NCI-H146 treated with DMSO at 0.1 percent for 48 hours (cell line): ENCODE measurements at regions not wholly inside any gene's neighbourhood (a gene's known extent, or its start where the extent isn't known, plus 50 kb on each side); places are given as distances from the start of the nearest gene placed in this dataset.
"Not testable (repeated sequence)": the region's sequence is repeated elsewhere in the genome, so short reads cannot be mapped to it uniquely, and the experiment has no call there.

Experiments used
- DNase-seq: peaks from one replicate; lab custom pipeline; 2025; ENCODE audit not compliant: unreplicated experiment; lab: John Stamatoyannopoulos, UW

- DNase-seq = no peak
Observed at GRCh38 chr17:70687421-70687820, 518.1 kb downstream of the KCNJ2 start.

DNA sequence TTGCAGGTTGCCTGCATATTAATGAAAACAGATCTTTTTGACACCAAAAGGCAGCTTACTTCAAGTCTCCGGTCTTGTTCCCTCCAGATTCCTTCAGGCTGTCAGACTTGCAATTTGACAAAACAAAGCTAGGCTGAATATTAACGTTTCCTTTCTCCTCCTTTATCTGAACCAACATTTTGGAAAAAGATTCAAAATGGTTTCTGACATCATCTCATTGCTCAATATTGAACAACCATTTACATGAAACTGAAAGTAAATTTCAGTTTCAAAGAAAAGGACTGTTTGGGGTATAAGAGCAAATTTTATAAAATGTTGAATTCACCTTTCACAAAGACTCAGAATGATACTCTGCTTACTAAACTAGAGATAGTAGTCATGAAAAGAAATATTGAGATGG lies 521.8 kb downstream of the KCNJ2 start:
- no peak for DNase-seq

DNA sequence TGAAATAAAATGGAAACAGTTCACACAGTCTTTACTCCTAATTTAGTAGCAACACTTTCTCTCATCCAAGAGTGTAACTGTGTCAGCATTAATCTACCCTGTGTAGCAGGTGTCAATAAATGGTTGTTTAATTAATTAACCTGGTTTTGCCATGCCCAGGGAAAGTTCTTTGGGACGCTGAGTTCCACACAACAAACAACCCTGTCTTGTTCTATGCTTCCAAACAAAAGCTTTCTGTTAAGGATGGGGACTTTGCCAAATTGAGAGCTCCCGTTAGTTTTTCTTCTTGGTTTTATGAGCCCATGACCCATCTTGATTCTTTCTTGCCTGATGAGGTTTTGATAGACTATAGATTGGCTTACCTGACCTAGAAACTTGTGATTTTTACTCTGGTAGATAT lies 530.1 kb downstream of the KCNJ2 start:
- DNase-seq = no peak

- no peak for DNase-seq
Observed at GRCh38 chr17:70702683-70703255, 533.4 kb downstream of the KCNJ2 start.

DNA sequence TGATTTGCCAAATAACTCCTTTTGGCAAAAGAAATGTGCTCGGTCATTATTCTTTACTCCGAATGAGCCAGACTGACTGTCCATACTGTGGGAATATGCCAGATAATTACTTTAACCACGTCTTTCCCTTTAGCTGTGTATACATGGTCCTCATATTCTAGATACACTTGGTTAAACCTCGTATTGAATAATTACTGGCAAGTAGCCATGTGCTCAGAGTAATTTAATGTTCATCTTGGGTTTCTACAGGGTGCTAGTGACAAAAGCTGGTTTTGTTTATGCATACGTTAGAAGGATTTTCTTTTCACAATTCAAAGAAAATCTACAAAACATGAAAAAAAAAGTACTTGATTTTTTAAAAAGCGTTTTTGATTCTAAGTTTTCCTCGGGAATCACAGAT lies 540.3 kb downstream of the KCNJ2 start:
- no peak for DNase-seq

DNA sequence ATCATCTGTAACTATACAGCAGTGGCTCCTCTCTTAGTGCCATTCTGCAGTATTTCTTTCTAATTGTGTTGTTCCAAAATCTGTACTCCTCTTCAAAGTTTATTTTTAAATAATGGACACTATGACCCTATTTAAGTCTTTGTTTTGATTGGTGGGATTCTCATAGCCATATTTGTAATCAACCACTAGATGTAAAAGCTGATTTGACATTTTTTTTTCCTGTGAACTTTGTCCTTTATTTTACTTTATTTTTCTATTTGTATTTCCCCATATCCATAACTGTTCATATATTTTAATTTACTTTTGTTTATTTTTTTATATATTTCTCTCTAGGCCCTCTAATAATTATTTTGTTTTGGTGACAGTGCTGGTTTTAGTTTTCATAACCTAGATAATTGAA lies 544.4 kb downstream of the KCNJ2 start:
- DNase-seq = no peak

DNA sequence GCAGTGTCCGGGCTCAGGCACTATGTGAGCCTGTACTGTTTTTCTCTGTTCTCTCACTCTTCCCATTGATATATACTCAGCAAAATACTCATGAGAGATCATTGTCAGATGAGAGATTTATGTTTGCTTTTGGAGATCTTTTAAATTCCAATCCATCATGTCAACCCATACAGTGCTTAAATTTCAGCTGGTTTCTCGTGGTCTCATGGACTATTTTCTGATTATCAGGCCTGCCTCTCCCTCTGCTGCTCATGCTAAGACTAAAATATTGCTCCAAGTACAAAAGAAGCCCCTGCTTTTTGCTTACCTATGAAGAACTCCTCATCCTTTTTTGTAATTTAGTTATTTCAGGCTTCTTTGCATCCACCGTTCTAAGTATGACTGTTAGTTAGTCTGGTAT lies 547.2 kb downstream of the KCNJ2 start:
- no peak for DNase-seq

GRCh38 chr17:70717042-70717441 lies 547.7 kb downstream of the KCNJ2 start:
- DNase-seq = no peak

DNA sequence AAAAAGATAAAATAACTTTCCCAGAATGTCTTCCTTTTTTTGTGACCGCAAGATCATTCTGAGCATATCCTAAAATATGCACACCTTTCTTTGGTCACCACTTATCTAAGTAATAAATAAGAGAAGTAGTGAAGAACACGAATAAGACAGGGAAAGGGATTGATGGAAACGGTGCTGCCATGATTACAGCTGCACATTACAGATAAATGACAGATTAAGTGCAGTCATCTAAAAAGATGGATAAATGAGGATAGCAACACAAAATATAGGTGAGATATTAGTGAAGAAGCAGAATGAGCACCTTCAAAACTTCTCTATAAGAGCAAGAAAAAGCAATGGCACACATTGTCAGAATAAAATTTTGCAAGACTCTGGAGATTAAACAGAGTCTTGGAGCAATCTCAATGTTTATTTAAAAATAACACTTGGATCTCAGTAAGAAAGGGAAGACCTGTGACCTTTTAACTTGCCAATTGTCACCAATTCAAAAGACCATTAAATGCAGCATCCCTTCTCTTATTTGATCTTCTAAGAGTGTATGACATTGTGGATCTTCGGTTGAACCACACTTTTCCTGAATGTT lies 567.1 kb downstream of the KCNJ2 start:
- DNase-seq = no peak

DNA sequence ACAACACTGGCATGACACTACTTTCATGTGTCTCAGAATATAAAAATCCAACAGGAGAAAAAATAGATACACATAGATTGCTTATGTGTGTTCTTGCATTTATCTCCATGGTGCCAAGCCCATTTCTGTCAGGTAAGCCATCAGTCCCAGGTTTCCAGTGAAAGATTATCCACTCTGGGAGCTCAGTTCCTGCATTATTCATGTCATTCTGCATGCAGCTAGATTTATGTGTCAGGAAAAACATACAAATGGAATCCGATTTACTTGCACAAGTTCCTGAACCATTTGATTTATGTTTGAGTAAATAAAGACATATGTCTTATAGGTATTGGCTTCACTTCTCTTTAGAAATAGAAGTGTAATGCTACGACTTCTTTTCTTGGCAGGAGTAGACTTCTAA lies 569.7 kb downstream of the KCNJ2 start:
- no peak for DNase-seq

DNA sequence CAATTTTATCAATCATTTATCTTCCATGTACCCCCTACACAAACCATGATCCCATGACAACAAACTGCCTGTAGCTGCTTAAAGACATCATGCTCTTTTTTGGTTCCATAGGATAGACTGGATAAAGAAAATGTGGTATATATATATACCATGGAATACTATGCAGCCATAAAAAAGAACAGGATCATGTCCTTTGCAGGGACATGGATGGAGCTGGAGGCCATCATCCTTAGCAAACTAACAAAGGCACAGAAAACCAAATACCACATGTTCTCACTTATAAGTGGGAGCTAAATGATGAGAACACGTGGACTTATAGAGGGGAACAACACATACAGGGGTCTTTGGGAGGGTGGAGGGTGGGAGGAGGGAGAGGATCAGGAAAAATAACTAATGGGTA lies 577.2 kb downstream of the KCNJ2 start:
- not testable (repeated sequence) for DNase-seq

DNA sequence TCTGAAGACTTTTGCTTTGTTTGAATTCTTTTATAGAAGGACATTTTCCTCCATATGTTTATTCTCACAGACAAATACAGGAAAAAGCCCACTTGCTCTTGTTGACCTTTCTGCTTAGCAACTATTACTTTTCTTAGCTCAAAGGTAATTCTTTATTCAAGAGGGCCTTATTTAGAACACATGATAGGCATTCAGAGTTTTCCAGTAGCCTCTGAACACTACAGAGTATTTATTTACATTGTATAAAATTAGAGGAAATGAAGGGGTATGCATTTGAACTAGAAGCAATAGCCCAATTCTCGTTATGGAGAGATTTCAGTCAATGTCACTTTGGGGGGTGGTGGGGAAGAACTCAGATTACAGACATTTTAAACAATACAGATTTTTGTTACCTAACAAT lies 581.7 kb downstream of the KCNJ2 start:
- no peak for DNase-seq

DNA sequence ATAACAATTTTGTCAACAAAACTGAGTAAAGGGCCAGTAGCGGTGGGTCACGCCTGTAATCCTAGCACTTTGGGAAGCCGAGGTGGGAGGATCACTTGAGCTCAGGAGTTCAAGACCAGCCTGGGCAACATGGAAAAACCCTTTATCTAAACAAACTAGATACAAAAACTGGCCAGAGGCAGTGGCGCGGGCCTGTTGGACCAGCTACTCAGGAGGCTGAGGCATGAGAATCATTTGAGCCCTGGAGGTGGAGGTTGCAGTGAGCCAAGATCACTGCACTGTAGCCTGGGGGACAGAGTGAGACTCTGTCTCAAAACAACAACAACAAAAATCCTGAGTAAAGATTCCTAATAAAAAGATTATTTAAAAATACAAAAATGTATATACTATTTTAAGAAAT lies 583.1 kb downstream of the KCNJ2 start:
- not testable (repeated sequence) for DNase-seq

DNA sequence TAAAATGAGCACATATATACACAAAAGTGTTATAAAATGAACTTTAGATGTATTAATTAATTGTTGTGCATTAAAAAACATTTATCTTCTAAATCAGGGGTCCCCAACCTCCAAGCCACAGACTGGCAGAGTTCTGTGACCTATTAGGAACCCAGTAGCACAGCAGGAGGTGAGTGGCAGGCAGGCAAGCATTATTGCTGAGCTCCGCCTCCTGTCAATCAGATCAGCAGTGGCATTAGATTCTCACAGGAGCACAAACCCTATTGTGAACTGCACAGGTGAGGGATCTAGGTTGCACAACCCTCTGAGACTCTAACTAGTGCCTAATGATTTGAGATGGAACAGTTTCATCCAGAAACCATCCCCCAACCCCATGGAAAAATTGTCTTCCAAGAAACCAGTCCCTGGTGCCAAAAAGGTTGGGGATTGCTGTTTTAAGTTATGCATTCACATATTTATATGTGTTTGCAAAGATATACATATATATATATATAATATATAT lies 583.7 kb downstream of the KCNJ2 start:
- no peak for DNase-seq

- no peak for DNase-seq
Observed at GRCh38 chr17:70763018-70763417, 593.7 kb downstream of the KCNJ2 start.

- peak; percentile 76 for DNase-seq
Observed at GRCh38 chr17:70767102-70767701, 597.9 kb downstream of the KCNJ2 start.

DNA sequence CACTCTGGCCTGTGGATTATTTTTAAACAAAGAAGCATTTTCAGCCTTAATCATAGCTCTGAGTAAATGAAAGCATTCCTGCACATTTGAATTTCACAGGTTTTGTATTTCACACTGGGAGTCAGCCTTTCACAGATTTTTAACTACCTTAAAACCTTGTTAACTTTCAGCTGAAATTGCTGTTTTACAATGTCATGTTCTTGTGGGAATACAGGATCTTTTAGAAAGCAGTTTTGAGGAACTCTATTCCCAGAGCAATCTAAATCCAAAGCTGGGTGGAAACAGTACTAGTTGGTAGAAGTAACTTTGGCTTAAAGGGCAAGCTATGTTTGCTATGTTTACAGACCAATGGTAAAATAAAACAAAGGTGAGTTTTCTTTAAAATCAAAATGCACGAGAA lies 600.6 kb downstream of the KCNJ2 start:
- DNase-seq = no peak

- no peak for DNase-seq
Observed at GRCh38 chr17:70771804-70772386, 602.6 kb downstream of the KCNJ2 start.

GRCh38 chr17:70772761-70773160 lies 603.4 kb downstream of the KCNJ2 start:
- no peak for DNase-seq

GRCh38 chr17:70773258-70773657 lies 603.9 kb downstream of the KCNJ2 start:
- no peak for DNase-seq

- no peak for DNase-seq
Observed at GRCh38 chr17:70774339-70775117, 605.2 kb downstream of the KCNJ2 start.

DNA sequence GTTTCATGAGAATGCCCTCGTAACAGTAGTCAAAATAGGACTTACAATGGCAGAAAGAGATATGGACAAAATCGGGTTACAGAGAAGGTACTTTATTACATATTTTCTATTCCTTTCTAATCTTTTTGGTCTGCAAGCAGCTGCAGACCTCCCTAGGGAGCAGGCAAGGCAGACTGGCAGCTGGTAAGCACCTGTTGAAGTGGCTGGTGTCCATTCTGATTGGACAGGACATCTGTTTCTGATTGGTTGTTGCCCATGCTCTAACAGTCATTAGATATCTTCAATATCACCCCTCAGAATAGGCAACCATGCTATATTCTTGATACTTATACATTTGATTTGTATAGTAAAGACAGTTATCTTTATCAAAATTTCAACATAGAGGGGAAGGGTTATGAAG lies 606.3 kb downstream of the KCNJ2 start:
- DNase-seq = no peak
